A549 (cell line): ENCODE measurements at regions not wholly inside any gene's neighbourhood (a gene's known extent, or its start where the extent isn't known, plus 50 kb on each side); places are given as distances from the start of the nearest gene placed in this dataset.

Experiments used
- KDM5A ChIP-seq: fragments of 200-600 bp; sonication (generic); IDR thresholded peaks from 2 replicates; pipeline ENCODE4 v1.6.1; 2016; ENCODE audit warnings: antibody characterized with exemption, mild to moderate bottlenecking
- POLR2A ChIP-seq: IDR thresholded peaks from 2 replicates; pipeline ENCODE4 v1.6.1; 2012; ENCODE audit warnings: mild to moderate bottlenecking, low read length
- RAD21 ChIP-seq, 2 experiments: fragments of >200 bp in 1 of 2; sonication (Bioruptor Twin) in 1 of 2; formaldehyde crosslinking in 1 of 2; IDR thresholded peaks in 1 of 2; conservative IDR thresholded peaks in 1 of 2; 2 replicates in 1 of 2; 3 replicates in 1 of 2; pipeline ENCODE4 v1.6.1; 2012 to 2018; ENCODE audit warnings: inconsistent platforms in 1 of 2
- TF ChIP-seq, protein P1 (sequence below): fragments of >200 bp; sonication (Bioruptor Twin); formaldehyde crosslinking; IDR thresholded peaks from 3 replicates; pipeline ENCODE4 v1.5.1; 2016
- TF ChIP-seq, protein P2 (sequence below): fragments of 450-650 bp; IDR thresholded peaks from 2 replicates; pipeline ENCODE4 v1.6.1; 2014; ENCODE audit warnings: antibody characterized with exemption

DNA sequence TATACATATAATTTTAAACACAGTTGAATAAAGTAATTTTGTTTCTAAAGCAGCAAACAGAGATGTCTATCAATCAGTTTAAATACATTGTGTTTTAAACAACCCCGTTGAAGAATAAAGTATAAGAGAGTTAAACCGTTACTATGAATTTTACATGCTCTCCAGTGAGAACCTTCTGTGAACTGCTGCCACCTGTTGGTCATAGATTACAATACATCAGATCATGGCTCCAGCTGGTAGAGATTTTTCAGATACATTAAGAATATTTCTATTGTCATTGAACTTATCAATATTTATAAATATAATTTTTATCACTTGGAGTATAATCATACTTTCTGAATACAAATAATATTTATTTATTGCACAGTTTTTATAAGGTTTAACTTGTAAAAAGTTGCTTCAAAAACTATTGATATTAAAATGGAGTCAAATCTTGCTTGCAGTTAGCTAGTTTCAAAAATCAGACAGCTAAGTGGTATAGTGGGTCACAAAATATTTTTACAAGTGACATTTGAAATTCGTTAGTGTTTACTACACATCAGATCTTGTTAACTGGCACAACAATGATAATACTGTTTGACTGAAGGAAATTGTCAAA lies 561.2 kb upstream of the PHF14 start:
- TF ChIP-seq, protein P1, sequence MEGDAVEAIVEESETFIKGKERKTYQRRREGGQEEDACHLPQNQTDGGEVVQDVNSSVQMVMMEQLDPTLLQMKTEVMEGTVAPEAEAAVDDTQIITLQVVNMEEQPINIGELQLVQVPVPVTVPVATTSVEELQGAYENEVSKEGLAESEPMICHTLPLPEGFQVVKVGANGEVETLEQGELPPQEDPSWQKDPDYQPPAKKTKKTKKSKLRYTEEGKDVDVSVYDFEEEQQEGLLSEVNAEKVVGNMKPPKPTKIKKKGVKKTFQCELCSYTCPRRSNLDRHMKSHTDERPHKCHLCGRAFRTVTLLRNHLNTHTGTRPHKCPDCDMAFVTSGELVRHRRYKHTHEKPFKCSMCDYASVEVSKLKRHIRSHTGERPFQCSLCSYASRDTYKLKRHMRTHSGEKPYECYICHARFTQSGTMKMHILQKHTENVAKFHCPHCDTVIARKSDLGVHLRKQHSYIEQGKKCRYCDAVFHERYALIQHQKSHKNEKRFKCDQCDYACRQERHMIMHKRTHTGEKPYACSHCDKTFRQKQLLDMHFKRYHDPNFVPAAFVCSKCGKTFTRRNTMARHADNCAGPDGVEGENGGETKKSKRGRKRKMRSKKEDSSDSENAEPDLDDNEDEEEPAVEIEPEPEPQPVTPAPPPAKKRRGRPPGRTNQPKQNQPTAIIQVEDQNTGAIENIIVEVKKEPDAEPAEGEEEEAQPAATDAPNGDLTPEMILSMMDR: peak; percentile 51
- TF ChIP-seq RAD21 (conservative IDR thresholded peaks at IDR 0.05 in 1 of 2, IDR thresholded peaks at IDR 0.05 in 1 of 2) (peak; percentile 54 to 59), POLR2A (no peak), KDM5A (no peak)
- TF ChIP-seq, protein P2, sequence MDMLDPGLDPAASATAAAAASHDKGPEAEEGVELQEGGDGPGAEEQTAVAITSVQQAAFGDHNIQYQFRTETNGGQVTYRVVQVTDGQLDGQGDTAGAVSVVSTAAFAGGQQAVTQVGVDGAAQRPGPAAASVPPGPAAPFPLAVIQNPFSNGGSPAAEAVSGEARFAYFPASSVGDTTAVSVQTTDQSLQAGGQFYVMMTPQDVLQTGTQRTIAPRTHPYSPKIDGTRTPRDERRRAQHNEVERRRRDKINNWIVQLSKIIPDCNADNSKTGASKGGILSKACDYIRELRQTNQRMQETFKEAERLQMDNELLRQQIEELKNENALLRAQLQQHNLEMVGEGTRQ: no peak
